ENCODE measurements at regions not wholly inside any gene's neighbourhood (a gene's known extent, or its start where the extent isn't known, plus 50 kb on each side); places are given as distances from the start of the nearest gene placed in this dataset.

- TF ChIP-seq POLR2A (IDR thresholded peaks at IDR 0.05) (no peak), CTCF (IDR thresholded peaks at IDR 0.05) (no peak)
Measured at GRCh38 chr2:173719471-173719870, 245.7 kb downstream of the SP3 start.

Measured in ovary (tissue), 3 donors.